Fibroblast of skin of left biceps (primary cell): ENCODE measurements at regions not wholly inside any gene's neighbourhood (a gene's known extent, or its start where the extent isn't known, plus 50 kb on each side); places are given as distances from the start of the nearest gene placed in this dataset.
"Not testable (repeated sequence)": the region's sequence is repeated elsewhere in the genome, so short reads cannot be mapped to it uniquely, and the experiment has no call there.

ENCODE experiments used
- DNase-seq, 2 experiments: peaks; one replicate each; pipeline ENCODE4 v3.0.0-alpha.2; 2013; ENCODE audit warnings: low read depth in 2 of 2

DNA sequence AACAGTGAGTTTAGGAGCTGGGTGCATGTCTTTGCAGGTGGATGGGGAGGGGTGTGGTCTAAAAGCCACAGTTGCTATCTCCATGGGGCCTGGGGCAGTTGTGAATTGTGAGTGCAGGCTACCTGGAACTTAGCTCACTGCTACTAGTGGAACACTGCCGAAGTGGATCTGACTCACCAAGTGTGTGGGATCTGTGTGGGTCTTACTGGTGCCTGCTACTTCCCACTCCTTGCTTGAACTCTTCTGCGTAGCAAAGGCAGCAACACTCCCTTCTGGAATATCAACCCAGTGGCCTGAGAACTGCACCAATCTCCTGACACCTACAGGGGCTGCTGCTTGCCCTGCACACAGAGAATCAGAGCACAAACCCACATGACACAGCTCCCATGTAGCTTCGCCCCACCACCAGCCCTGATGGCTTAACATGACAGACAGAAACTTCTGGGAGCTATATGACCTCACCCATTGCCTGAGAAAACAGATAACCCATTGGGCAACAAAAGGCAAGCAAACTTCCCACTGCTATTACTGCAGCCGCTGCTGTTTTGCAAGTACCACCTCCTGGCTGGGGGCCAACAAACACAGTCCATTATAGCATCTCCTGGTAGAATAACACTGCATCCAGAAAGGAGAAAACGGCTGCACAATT is 455.1 kb upstream of the DDX18 start:
- DNase-seq = no peak

GRCh38 chr2:117360586-117360985 is 453.9 kb upstream of the DDX18 start:
- no peak for DNase-seq

DNA sequence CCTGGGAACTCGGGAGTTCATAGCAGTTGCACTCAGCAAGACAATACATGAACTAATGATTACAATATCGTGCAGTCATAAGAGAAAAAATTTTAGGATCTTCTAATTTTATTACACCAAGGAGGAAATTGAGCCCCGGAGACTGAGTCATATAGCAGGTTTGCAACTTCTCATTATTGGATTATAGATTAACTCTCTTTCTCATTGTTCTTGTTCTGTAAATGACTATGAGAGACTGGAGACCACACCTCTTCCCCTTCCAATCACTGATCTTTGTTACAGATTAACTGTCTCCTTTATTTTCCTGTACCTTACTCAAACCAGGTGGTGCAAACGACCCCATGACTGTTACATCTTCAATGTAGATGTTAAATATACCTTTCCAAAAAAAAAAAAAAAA is 435.8 kb upstream of the DDX18 start:
- no peak for DNase-seq

DNA sequence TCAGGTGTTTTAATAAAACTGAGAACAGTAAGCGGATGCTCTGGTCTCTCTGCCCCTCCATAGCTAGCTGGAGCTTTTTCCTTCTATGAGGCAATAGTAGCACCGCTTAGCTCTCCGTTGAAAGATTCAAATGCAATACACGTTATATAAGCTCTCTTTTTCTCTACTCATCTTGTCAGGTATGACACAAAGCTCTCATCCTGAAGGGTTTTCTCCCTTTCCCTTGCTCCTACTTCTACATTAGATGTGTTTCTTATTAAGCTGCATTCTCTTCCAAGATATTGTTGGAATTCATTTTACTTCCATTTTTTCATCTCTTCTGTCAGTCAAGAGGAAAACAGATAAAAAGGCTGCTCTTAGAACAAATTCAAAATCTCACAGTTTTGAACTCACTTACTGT is 434.6 kb upstream of the DDX18 start:
- no peak for DNase-seq

- not testable (repeated sequence) for DNase-seq
These were observed 430.5 kb upstream of the DDX18 start for GRCh38 chr2:117383997-117384396.

- no peak for DNase-seq
These were observed 418.3 kb upstream of the DDX18 start for GRCh38 chr2:117396161-117396560.

- DNase-seq = no peak
These were observed 412.9 kb upstream of the DDX18 start for GRCh38 chr2:117401582-117401981.

DNA sequence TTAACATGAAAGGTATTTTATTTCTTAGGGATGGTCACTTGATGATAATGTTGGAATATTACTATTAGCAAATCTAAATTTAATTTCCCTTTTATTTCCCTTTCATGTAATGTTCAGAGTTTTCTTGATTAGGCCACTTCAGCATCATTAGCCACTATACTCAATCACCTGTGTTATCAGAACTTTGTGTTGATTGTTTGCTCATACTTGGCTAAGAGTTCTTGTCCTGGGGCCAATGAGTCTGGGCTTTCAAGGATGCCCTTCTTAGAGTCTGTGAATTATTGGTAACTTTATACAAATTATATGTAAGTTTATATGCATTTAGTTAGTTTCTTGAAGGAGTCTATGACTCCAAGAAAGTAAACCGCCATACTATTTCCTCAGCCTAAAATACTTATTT is 408.0 kb upstream of the DDX18 start:
- DNase-seq = no peak

GRCh38 chr2:117407746-117408145 is 406.7 kb upstream of the DDX18 start:
- no peak for DNase-seq

- no peak for DNase-seq
These were observed 405.0 kb upstream of the DDX18 start for GRCh38 chr2:117409443-117409842.

GRCh38 chr2:117411983-117412382 is 402.5 kb upstream of the DDX18 start:
- DNase-seq = no peak

- DNase-seq = no peak
These were observed 381.7 kb upstream of the DDX18 start for GRCh38 chr2:117432746-117433145.

GRCh38 chr2:117436697-117437096 is 377.8 kb upstream of the DDX18 start:
- no peak for DNase-seq

GRCh38 chr2:117470311-117471095 is 344.0 kb upstream of the DDX18 start:
- no peak for DNase-seq

DNA sequence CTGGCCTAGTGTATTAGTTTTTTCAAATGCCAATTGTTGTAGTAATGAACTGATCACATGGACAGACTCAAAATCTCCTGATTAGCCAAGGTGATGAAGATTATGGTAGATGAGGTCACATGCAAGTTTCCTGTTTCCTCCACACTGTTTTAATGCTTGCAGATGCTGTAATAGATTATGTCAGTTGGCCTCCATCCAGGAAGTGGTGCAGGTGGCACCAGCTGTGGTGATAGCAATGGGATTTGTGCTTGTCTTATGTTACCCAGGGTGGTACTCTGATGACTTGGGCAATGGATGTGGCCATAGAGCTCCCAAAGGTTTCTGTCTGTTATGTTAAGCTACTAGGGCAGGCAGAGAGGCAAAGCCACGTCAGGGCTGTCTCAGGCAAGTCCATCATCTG is 332.9 kb upstream of the DDX18 start:
- no peak for DNase-seq

GRCh38 chr2:117485588-117485987 is 328.9 kb upstream of the DDX18 start:
- DNase-seq = no peak

DNA sequence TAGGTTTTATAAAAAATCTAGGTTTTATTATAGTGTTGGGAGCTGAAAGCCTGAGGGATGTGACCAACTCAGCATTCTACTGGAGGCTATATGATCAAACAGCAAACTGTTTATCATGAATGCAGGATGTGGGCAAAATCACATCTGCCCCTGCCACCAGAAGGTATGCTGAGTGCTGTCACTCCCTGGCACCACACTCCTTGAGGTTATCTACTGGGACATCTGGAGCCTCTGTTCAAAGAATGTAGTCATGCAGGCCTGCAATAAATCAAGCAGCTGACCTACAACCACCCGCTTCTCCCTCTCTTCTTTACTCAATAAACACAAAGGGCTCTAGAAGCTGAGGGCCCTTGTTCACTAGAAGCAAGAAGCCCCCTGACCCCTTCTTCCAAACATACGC is 328.4 kb upstream of the DDX18 start:
- no peak for DNase-seq

DNA sequence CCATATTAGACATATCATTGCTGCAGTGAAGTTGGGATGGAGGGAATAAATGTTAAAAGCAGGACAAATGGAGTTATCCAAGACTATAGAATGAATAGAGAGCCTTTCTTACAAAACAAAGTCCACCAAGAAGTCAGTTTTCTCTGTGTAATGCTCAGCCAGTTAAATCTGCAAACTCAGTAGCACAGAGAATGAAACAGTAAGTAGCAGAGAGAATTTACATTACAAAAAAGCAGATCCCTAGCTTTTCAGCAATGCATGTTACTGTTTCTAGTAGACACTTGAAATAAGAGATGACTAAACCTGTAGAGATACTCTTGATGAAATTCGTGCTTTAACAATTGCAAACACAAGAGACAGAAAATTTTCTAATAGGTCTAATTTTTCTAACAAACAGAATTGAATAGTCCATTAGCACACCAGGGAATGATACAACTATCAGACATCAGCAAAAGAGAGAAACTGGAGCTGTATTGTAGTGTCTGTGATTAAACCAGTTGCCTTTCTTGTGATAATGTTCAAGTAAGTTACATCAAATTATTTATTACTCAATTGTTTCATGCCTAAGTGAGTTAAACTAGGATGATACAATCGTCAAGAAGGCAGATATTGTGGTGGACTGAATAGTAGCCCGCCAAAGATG is 322.2 kb upstream of the DDX18 start:
- DNase-seq = no peak

DNA sequence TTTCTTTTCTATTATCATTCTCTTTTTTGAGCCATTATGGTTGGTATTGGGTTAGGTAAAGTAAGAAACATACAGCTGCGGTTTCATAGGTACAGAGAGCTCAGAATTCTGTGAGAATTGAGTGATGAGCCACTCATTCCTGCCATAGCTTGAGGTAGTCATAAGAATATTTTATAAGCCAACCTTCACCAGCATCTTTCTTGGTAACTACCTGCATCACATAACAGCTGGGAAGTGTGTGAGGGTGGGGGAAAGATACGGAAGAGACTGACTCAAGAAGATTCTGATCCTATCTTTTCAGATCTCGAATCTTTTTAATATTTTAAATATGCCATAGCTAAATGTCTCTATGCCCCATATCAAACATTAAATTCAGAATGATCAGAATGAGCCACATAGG is 313.8 kb upstream of the DDX18 start:
- DNase-seq = no peak

DNA sequence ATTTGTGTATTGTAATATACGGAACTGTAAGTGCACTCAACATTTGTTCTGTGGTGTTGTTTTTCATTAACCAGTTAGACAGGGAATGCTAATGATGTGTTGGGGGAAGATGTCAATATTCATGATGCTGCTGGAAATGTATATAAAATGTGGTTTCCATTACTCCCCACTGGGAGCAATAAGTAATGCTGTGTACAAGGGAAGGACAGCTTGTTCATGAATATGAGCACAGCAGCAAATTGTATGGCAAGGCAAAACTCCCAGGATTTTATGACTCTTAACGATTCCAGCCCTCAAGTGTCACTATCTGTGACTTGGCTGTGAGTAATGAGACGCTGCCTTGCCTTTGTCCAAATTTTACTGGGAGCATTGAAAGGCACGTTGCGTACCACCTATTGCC is 312.4 kb upstream of the DDX18 start:
- no peak for DNase-seq

DNA sequence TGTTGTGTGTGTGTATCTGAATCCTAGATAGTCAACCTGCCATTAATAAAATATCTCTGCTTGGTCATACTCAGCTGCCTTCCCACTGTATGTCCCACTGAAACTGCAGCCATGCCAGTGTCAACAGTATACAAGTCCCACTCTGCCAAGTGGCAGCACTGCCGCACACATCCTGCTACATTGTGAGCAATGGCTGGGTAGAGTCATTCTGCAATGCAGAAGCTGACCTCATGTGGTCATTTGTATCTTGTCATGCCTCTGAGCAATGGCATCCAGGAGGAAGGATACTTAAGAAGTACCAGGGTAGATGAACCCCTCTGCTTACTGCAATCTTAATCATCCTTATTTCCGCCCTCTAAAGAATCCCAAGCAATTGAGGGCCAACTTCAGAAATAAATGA is 302.2 kb upstream of the DDX18 start:
- no peak for DNase-seq

- no peak for DNase-seq
These were observed 300.1 kb upstream of the DDX18 start for GRCh38 chr2:117514371-117514770.

GRCh38 chr2:117519238-117519637 is 295.3 kb upstream of the DDX18 start:
- no peak for DNase-seq
